ENCODE measurements at regions not wholly inside any gene's neighbourhood (a gene's known extent, or its start where the extent isn't known, plus 50 kb on each side); places are given as distances from the start of the nearest gene placed in this dataset.

DNA sequence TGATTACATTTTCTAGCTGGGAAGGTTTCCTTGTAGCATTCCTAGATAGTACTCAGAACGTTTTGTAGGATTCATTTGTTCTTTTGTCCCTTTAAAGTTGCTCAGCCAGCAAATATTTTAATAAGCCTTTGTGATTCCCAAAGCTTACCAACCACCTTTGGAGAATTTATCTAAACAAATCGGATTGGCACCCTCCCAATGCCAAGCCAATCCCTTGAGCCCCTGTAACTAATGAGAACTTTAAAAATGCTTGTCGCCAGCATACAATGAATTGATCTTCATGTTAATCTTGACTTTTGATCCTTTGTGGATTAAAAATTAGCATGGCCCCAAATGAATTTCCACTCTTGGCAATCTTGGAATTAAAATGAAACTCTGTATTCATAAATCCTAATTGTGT, 559.5 kb downstream of the UTRN start:
- TF ChIP-seq ETS1 (IDR thresholded peaks at IDR 0.05) = no peak
- TF ChIP-seq, protein P1, sequence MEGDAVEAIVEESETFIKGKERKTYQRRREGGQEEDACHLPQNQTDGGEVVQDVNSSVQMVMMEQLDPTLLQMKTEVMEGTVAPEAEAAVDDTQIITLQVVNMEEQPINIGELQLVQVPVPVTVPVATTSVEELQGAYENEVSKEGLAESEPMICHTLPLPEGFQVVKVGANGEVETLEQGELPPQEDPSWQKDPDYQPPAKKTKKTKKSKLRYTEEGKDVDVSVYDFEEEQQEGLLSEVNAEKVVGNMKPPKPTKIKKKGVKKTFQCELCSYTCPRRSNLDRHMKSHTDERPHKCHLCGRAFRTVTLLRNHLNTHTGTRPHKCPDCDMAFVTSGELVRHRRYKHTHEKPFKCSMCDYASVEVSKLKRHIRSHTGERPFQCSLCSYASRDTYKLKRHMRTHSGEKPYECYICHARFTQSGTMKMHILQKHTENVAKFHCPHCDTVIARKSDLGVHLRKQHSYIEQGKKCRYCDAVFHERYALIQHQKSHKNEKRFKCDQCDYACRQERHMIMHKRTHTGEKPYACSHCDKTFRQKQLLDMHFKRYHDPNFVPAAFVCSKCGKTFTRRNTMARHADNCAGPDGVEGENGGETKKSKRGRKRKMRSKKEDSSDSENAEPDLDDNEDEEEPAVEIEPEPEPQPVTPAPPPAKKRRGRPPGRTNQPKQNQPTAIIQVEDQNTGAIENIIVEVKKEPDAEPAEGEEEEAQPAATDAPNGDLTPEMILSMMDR (conservative IDR thresholded peaks at IDR 0.05; ENCODE audit: low read depth in 2 of 2) = no peak
- no peak for TF ChIP-seq POLR2AphosphoS5 (IDR thresholded peaks at IDR 0.05; ENCODE audit: low read depth)
- TF ChIP-seq EZH2phosphoT487 (IDR thresholded peaks at IDR 0.05; ENCODE audit: unreplicated experiment) = no peak
- TF ChIP-seq, protein P2, sequence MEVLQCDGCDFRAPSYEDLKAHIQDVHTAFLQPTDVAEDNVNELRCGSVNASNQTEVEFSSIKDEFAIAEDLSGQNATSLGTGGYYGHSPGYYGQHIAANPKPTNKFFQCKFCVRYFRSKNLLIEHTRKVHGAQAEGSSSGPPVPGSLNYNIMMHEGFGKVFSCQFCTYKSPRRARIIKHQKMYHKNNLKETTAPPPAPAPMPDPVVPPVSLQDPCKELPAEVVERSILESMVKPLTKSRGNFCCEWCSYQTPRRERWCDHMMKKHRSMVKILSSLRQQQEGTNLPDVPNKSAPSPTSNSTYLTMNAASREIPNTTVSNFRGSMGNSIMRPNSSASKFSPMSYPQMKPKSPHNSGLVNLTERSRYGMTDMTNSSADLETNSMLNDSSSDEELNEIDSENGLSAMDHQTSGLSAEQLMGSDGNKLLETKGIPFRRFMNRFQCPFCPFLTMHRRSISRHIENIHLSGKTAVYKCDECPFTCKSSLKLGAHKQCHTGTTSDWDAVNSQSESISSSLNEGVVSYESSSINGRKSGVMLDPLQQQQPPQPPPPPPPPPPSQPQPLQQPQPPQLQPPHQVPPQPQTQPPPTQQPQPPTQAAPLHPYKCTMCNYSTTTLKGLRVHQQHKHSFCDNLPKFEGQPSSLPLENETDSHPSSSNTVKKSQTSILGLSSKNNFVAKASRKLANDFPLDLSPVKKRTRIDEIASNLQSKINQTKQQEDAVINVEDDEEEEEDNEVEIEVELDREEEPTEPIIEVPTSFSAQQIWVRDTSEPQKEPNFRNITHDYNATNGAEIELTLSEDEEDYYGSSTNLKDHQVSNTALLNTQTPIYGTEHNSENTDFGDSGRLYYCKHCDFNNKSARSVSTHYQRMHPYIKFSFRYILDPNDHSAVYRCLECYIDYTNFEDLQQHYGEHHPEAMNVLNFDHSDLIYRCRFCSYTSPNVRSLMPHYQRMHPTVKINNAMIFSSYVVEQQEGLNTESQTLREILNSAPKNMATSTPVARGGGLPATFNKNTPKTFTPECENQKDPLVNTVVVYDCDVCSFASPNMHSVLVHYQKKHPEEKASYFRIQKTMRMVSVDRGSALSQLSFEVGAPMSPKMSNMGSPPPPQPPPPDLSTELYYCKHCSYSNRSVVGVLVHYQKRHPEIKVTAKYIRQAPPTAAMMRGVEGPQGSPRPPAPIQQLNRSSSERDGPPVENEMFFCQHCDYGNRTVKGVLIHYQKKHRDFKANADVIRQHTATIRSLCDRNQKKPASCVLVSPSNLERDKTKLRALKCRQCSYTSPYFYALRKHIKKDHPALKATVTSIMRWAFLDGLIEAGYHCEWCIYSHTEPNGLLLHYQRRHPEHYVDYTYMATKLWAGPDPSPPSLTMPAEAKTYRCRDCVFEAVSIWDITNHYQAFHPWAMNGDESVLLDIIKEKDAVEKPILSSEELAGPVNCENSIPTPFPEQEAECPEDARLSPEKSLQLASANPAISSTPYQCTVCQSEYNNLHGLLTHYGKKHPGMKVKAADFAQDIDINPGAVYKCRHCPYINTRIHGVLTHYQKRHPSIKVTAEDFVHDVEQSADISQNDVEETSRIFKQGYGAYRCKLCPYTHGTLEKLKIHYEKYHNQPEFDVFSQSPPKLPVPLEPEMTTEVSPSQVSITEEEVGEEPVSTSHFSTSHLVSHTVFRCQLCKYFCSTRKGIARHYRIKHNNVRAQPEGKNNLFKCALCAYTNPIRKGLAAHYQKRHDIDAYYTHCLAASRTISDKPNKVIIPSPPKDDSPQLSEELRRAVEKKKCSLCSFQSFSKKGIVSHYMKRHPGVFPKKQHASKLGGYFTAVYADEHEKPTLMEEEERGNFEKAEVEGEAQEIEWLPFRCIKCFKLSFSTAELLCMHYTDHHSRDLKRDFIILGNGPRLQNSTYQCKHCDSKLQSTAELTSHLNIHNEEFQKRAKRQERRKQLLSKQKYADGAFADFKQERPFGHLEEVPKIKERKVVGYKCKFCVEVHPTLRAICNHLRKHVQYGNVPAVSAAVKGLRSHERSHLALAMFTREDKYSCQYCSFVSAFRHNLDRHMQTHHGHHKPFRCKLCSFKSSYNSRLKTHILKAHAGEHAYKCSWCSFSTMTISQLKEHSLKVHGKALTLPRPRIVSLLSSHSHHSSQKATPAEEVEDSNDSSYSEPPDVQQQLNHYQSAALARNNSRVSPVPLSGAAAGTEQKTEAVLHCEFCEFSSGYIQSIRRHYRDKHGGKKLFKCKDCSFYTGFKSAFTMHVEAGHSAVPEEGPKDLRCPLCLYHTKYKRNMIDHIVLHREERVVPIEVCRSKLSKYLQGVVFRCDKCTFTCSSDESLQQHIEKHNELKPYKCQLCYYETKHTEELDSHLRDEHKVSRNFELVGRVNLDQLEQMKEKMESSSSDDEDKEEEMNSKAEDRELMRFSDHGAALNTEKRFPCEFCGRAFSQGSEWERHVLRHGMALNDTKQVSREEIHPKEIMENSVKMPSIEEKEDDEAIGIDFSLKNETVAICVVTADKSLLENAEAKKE (CRISPR knock-in tag; IDR thresholded peaks at IDR 0.05) = no peak
- Mint-ChIP-seq H3K27me3 (ENCODE audit: insufficient read depth, low read depth, poor library complexity) (peaks cover 2% of the 10 kb centered on the region), H3K27ac (no peak overlapping the region), H3K4me3 (no peak overlapping the region), H3K9me3 (no peaks in the 10 kb centered on the region; the same call in 2 of the 3 replicates), H3K4me1 (peaks cover 15% of the 10 kb centered on the region; the same call in 2 of the 3 replicates), H3K36me3 (ENCODE audit: low read depth) (peaks cover 27% of the 10 kb centered on the region)
- H3F3A ChIP-seq (replicated peaks; ENCODE audit: low read depth) = no peaks in the 10 kb centered on the region
- H3K79me2 ChIP-seq (replicated peaks; ENCODE audit: insufficient read depth) = no peaks in the 10 kb centered on the region
- DNase-seq (ENCODE audit: low spot score) (no peak), ATAC-seq (no peak)
- H4K20me1 ChIP-seq (replicated peaks; ENCODE audit: insufficient read depth) = no peaks in the 10 kb centered on the region
- H3K9me2 ChIP-seq (ENCODE audit: insufficient read depth) = no peaks in the 10 kb centered on the region
- H3K4me1 ChIP-seq (ENCODE audit: insufficient read depth) = peaks cover 12% of the 10 kb centered on the region; the same call in 1 of the 2 replicates
- H3K27ac ChIP-seq (ENCODE audit: low read depth) = no peak overlapping the region
- H2AFZ ChIP-seq = no peak overlapping the region
- H3K4me3 ChIP-seq = no peak overlapping the region
- H3K36me3 ChIP-seq (ENCODE audit: insufficient read depth) = no peaks in the 10 kb centered on the region
- H3K4me2 ChIP-seq = no peak overlapping the region
- H3K27me3 ChIP-seq (ENCODE audit: insufficient read depth) = no peaks in the 10 kb centered on the region

Measured in GM23338 (cell line).